Psoas muscle (tissue), 7 donors: ENCODE measurements at regions not wholly inside any gene's neighbourhood (a gene's known extent, or its start where the extent isn't known, plus 50 kb on each side); places are given as distances from the start of the nearest gene placed in this dataset.
"Not testable (repeated sequence)": the region's sequence is repeated elsewhere in the genome, so short reads cannot be mapped to it uniquely, and the experiment has no call there.

Source experiments
- ATAC-seq, 4 donors: fragments of 200-7000 bp; cut with Tn5 transposase; one replicate each; pipeline ENCODE4 v1.9.1; 2020; ENCODE audit warnings: moderate library complexity in 3 of 4, mild to moderate bottlenecking in 2 of 4
- DNase-seq, 2 donors: peaks; one replicate each; pipeline ENCODE4 v3.0.0-alpha.2; 2020
- H3K27ac ChIP-seq: fragments of 200-600 bp; one replicate; pipeline ENCODE4 v1.8.0; 2022
- H3K27me3 ChIP-seq, 3 donors: fragments of 200-600 bp in 1 of 3; one replicate each; pipeline versions ENCODE4 v1.6.1 to v1.8.0; 2013 to 2022; ENCODE audit warnings: low read length in 2 of 3, mild to moderate bottlenecking in 2 of 3, moderate library complexity in 1 of 3; ENCODE audit not compliant: insufficient read depth in 3 of 3
- H3K36me3 ChIP-seq, 2 donors: fragments of 200-600 bp in 1 of 2; one replicate each; pipeline versions ENCODE4 v1.6.1 to v1.8.0; 2013 to 2022; ENCODE audit warnings: low read depth in 1 of 2, mild to moderate bottlenecking in 1 of 2, moderate library complexity in 1 of 2; ENCODE audit not compliant: insufficient read depth in 1 of 2
- H3K4me1 ChIP-seq: fragments of 200-600 bp; one replicate; pipeline ENCODE4 v1.8.0; 2022
- H3K4me3 ChIP-seq: fragments of 200-600 bp; one replicate; pipeline ENCODE4 v1.8.0; 2022; ENCODE audit warnings: mild to moderate bottlenecking
- H3K9me3 ChIP-seq: fragments of 200-600 bp; one replicate; pipeline ENCODE4 v1.8.0; 2022
- CTCF ChIP-seq: fragments of 200-600 bp; IDR thresholded peaks from one replicate; pipeline ENCODE4 v1.8.0; 2022; ENCODE audit warnings: antibody characterized with exemption
- WGBS, 3 donors: extraction: QIAGEN DNeasy Blood & Tissue Kit; methylation state at CpG; one replicate each; pipeline versions ENCODE4 v1.1.6 to v1.1.7; 2013; 5-methylcytosine and 5-hydroxymethylcytosine counted together
- intact Hi-C, 2 donors: fragments of 100-400 bp; cut with DNase I; formaldehyde crosslinking; loops; one replicate each; pipeline versions ENCODE4 v1.11.0 to v1.14.2; 2022
- donor health status: healthy with polysubstance abuse.
- donor health status: DM: no; HTN: no; CAD: no; lungs with moderate emphysema.
- donor health status: Bipolar disorder and iron deficiency.
- donor health status: healthy.
- donor health status: DM: yes; HTN: yes; CAD: no.
- donor health status: DM: no; HTN: no; CAD: no.
- donor health status: DM: yes; HTN: yes; CAD: no.

- Histone ChIP-seq H3K27me3 (no peaks in the 10 kb centered on the region), H3K4me3 (no peak overlapping the region), H3K4me1 (no peaks in the 10 kb centered on the region), H3K9me3 (no peaks in the 10 kb centered on the region), H3K36me3 (no peaks in the 10 kb centered on the region), H3K27ac (no peak overlapping the region)
- no peak for TF ChIP-seq CTCF
- intact Hi-C loops, result no loop called here
- no peak for ATAC-seq
- 85 to 88% (median 88%) methylated on average over 7 of the region's 7 CpGs for WGBS, 3 donors
- DNase-seq, result no peak
These were observed 227.9 kb upstream of the IRAK1BP1 start for GRCh38 chr6:78639111-78640110.

DNA sequence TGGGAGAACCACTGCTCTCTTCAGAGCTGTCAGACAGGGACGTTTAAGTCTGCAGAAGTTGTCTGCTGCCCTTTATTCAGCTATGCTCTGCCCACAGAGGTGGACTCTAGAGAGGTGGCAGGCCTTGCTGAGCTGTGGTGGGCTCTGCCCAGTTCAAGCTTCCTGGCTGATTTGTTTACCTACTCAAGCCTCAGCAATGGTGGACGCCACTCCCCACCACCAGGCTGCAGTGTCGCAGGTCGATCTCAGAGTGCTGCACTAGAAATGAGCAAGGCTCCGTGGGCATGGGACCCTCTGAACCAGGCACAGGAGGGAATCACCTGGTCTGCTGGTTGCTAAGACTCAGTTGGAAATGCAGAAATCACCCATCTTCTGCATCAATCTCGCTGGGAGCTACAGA lies 223.4 kb upstream of the IRAK1BP1 start:
- H3K36me3 ChIP-seq, result not testable (repeated sequence)

GRCh38 chr6:78646542-78647415 lies 220.6 kb upstream of the IRAK1BP1 start:
- H3K27ac ChIP-seq, intact Hi-C loops, H3K4me1 ChIP-seq, DNase-seq, ATAC-seq, H3K36me3 ChIP-seq, H3K9me3 ChIP-seq, H3K4me3 ChIP-seq, H3K27me3 ChIP-seq: not testable (repeated sequence)
- 84 to 91% (median 88%) methylated on average over 18 to 20 of the region's 20 CpGs for WGBS, 3 donors

More for the DNA sequence above, 223.4 kb upstream of the IRAK1BP1 start:
- ATAC-seq, intact Hi-C loops, H3K27ac ChIP-seq, DNase-seq, H3K4me1 ChIP-seq, H3K9me3 ChIP-seq, H3K4me3 ChIP-seq, H3K27me3 ChIP-seq: not testable (repeated sequence)
- 67 to 84% (median 74%) methylated on average over 6 of the region's 6 CpGs for WGBS, 3 donors

GRCh38 chr6:78665819-78666218 lies 201.5 kb upstream of the IRAK1BP1 start:
- H3K36me3 ChIP-seq, H3K27ac ChIP-seq, ATAC-seq, H3K4me3 ChIP-seq, H3K27me3 ChIP-seq, intact Hi-C loops, DNase-seq, H3K9me3 ChIP-seq, H3K4me1 ChIP-seq: not testable (repeated sequence)
- WGBS, 3 donors, result 94 to 98% (median 96%) methylated on average over 3 of the region's 3 CpGs

GRCh38 chr6:78666764-78667163 lies 200.6 kb upstream of the IRAK1BP1 start:
- no peak for TF ChIP-seq CTCF

DNA sequence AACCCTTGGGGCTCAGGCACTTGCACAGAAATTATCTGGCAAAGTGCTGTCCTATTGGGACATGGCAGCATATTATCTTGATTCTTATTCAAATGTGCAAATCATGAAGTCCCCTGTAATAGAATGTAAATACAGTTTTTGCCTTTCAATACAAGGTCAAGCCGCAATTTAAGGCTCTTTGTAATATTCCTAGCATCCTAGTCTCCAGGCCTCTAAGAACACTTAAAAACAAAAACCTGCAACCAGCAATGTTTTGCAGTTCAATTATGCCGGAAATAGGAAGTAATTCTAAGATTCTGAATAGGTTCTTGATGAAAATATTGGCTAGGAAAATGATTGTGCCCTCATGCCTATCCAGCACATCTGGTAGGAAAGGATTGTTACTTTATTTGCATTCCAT lies 197.2 kb upstream of the IRAK1BP1 start:
- Histone ChIP-seq H3K27ac (no peak overlapping the region), H3K9me3 (no peaks in the 10 kb centered on the region), H3K36me3 (no peaks in the 10 kb centered on the region), H3K27me3 (no peaks in the 10 kb centered on the region), H3K4me3 (no peak overlapping the region), H3K4me1 (no peaks in the 10 kb centered on the region)
- DNase-seq, result no peak
- intact Hi-C loops, result no loop called here
- WGBS, 3 donors, result 69 to 78% (median 70%) methylated on average over 2 of the region's 2 CpGs
- no peak for TF ChIP-seq CTCF
- ATAC-seq, result no peak

More at GRCh38 chr6:78666764-78667163, 200.6 kb upstream of the IRAK1BP1 start:
- H3K4me1 ChIP-seq, result no peaks in the 10 kb centered on the region
- intact Hi-C loops, result no loop called here
- DNase-seq, result no peak
- ATAC-seq, result no peak
- no peaks in the 10 kb centered on the region for H3K9me3 ChIP-seq
- H3K27me3 ChIP-seq, result no peaks in the 10 kb centered on the region
- H3K27ac ChIP-seq, result no peak overlapping the region
- no peak overlapping the region for H3K4me3 ChIP-seq
- 84 to 92% (median 84%) methylated on average over 1 of the region's 1 CpG for WGBS, 3 donors
- H3K36me3 ChIP-seq, result no peaks in the 10 kb centered on the region
